Right atrium auricular region (tissue), 2 donors: ENCODE measurements at regions not wholly inside any gene's neighbourhood (a gene's known extent, or its start where the extent isn't known, plus 50 kb on each side); places are given as distances from the start of the nearest gene placed in this dataset.

Source experiments
- DNase-seq: peaks from one replicate; pipeline ENCODE4 v3.0.0-alpha.2; 2019; ENCODE audit warnings: low spot score
- H3K27ac ChIP-seq, 2 donors: fragments of 200-600 bp; sonication (generic); 1 replicate in 1 of 2; 2 replicates in 1 of 2; pipeline ENCODE4 v1.5.1; 2016 to 2019
- H3K27me3 ChIP-seq, 2 donors: fragments of 200-600 bp; sonication (generic); one replicate each; pipeline versions ENCODE4 v1.5.1 to v1.6.0; 2017 to 2019
- H3K36me3 ChIP-seq: fragments of 200-600 bp; sonication (generic); one replicate; pipeline ENCODE4 v1.5.1; 2016
- H3K4me1 ChIP-seq, 2 donors: fragments of 200-600 bp; sonication (generic); one replicate each; pipeline versions ENCODE4 v1.5.1 to v1.6.0; 2017 to 2019
- H3K4me3 ChIP-seq, 2 donors: fragments of 200-600 bp; sonication (generic); 1 replicate in 1 of 2; 2 replicates in 1 of 2; pipeline ENCODE4 v1.5.1; 2017 to 2019; ENCODE audit warnings: mild to moderate bottlenecking in 1 of 2, moderate library complexity in 1 of 2
- H3K9me3 ChIP-seq, 2 donors: fragments of 200-600 bp; sonication (generic); one replicate each; pipeline ENCODE4 v1.5.1; 2019
- TF ChIP-seq, protein P1 (sequence below), 2 donors: fragments of 200-600 bp; sonication (generic); IDR thresholded peaks; one replicate each; pipeline ENCODE4 v1.5.1; 2019; ENCODE audit warnings: antibody characterized with exemption in 2 of 2

GRCh38 chr6:56350628-56351260, 103.4 kb upstream of the COL21A1 start:
- Histone ChIP-seq H3K9me3 (peaks cover 0 to 11% of the 10 kb centered on the region in 2 donors), H3K27me3 (no peaks in the 10 kb centered on the region), H3K4me1 (no peaks in the 10 kb centered on the region), H3K4me3 (no peak overlapping the region), H3K36me3 (no peaks in the 10 kb centered on the region), H3K27ac (no peak overlapping the region)
- TF ChIP-seq, protein P1, sequence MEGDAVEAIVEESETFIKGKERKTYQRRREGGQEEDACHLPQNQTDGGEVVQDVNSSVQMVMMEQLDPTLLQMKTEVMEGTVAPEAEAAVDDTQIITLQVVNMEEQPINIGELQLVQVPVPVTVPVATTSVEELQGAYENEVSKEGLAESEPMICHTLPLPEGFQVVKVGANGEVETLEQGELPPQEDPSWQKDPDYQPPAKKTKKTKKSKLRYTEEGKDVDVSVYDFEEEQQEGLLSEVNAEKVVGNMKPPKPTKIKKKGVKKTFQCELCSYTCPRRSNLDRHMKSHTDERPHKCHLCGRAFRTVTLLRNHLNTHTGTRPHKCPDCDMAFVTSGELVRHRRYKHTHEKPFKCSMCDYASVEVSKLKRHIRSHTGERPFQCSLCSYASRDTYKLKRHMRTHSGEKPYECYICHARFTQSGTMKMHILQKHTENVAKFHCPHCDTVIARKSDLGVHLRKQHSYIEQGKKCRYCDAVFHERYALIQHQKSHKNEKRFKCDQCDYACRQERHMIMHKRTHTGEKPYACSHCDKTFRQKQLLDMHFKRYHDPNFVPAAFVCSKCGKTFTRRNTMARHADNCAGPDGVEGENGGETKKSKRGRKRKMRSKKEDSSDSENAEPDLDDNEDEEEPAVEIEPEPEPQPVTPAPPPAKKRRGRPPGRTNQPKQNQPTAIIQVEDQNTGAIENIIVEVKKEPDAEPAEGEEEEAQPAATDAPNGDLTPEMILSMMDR (IDR thresholded peaks at IDR 0.05), result no peak
- DNase-seq, result no peak

GRCh38 chr6:56349194-56349593, 101.8 kb upstream of the COL21A1 start:
- no peaks in the 10 kb centered on the region for H3K36me3 ChIP-seq
- no peak overlapping the region for H3K27ac ChIP-seq
- TF ChIP-seq, protein P1 (IDR thresholded peaks at IDR 0.05), result no peak
- H3K9me3 ChIP-seq, result peaks cover 0 to 11% of the 10 kb centered on the region in 2 donors
- H3K4me1 ChIP-seq, result no peaks in the 10 kb centered on the region
- no peaks in the 10 kb centered on the region for H3K27me3 ChIP-seq
- H3K4me3 ChIP-seq, result no peak overlapping the region
- no peak for DNase-seq

- peaks cover 0 to 5% of the 10 kb centered on the region in 2 donors for H3K9me3 ChIP-seq
- no peaks in the 10 kb centered on the region for H3K4me1 ChIP-seq
- no peak overlapping the region for H3K27ac ChIP-seq
- no peak overlapping the region for H3K4me3 ChIP-seq
- H3K36me3 ChIP-seq, result no peaks in the 10 kb centered on the region
- TF ChIP-seq, protein P1 (IDR thresholded peaks at IDR 0.05), result no peak
- no peaks in the 10 kb centered on the region for H3K27me3 ChIP-seq
- DNase-seq, result no peak
Observed at GRCh38 chr6:56348578-56348977, 101.2 kb upstream of the COL21A1 start.

- Histone ChIP-seq H3K9me3 (no peaks in the 10 kb centered on the region), H3K4me3 (no peak overlapping the region), H3K27ac (no peak overlapping the region), H3K36me3 (no peaks in the 10 kb centered on the region), H3K4me1 (no peaks in the 10 kb centered on the region), H3K27me3 (no peaks in the 10 kb centered on the region)
- TF ChIP-seq, protein P1 (IDR thresholded peaks at IDR 0.05), result no peak
- DNase-seq, result no peak
Observed at GRCh38 chr6:56347526-56347925, 100.1 kb upstream of the COL21A1 start.

DNA sequence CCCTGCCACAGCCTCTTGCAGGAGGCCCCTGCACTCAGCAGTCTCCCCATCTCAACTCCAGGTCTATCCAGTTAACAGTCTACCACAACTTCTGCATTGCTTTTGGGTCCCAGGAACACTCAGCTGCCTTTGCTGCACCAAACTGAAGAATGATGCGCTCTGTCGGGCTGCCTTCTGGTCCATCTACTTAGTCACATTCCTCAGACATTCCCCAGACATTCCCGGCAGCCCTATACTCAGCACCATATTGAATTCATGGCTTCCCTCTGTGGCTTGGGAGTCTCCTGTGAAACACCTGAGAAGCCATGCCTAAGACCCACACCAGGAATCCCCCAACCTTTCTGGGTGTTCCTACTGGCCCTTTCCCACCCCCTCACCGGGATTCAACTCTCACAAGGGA, 99.6 kb upstream of the COL21A1 start:
- Histone ChIP-seq H3K9me3 (no peaks in the 10 kb centered on the region), H3K27ac (no peak overlapping the region)
- TF ChIP-seq, protein P1 (IDR thresholded peaks at IDR 0.05), result no peak

More for the DNA sequence above, 99.6 kb upstream of the COL21A1 start:
- DNase-seq, result no peak
- no peak overlapping the region for H3K4me3 ChIP-seq
- no peaks in the 10 kb centered on the region for H3K36me3 ChIP-seq
- H3K4me1 ChIP-seq, result no peaks in the 10 kb centered on the region
- no peaks in the 10 kb centered on the region for H3K27me3 ChIP-seq
